ENCODE measurements at regions not wholly inside any gene's neighbourhood (a gene's known extent, or its start where the extent isn't known, plus 50 kb on each side); places are given as distances from the start of the nearest gene placed in this dataset.
A peak's percentile ranks its signal among the peaks of the same experiment; 100 is the strongest.

DNA sequence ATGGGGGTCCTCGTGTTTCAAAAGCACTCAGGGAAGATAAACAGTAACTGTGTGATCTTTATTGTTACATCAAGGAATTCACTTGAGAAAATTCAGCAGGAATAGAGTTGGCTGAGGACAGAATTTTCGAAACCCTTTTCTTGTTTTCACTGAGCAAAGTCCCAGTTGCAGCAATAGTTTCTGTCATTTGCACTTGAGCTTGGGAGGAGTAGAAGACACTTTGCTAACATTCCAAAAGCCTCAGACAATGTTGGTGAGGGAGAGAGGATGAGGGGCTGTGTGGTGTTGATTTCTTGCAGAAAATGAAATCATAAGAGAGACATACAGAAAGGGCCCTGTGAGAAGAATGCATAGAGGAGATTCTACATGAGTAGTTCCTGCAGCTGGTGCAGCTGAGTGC is 151.9 kb upstream of the DIPK2B start:
- no peak for ATAC-seq (ENCODE audit: low read depth)

DNA sequence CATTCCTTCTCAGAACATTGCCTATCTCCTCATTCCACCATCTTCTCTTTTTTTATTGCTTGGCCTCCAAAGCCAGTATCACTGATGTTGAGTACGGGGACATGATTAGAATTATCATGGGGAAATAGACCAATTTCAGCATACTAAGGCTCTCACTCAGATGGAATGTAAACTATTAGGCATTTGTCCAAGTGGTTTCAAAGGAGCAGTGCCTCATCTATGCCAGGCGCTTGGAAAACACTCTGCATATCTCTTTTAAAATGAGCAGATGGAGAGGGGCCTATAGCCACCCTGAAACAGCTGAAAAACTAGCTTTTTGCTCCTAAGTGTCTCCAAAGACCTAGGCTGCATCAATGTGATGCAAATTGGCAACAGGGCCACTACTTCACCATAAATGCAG is 150.8 kb upstream of the DIPK2B start:
- H3K4me3 ChIP-seq (ENCODE audit: severe bottlenecking), result no peak overlapping the region
- ATAC-seq (ENCODE audit: low read depth), result peak; percentile 38; the same call in 1 of the 3 replicates
- no peaks in the 10 kb centered on the region for H3K4me1 ChIP-seq (ENCODE audit: insufficient read depth, poor library complexity, severe bottlenecking)
- TF ChIP-seq, protein P1, sequence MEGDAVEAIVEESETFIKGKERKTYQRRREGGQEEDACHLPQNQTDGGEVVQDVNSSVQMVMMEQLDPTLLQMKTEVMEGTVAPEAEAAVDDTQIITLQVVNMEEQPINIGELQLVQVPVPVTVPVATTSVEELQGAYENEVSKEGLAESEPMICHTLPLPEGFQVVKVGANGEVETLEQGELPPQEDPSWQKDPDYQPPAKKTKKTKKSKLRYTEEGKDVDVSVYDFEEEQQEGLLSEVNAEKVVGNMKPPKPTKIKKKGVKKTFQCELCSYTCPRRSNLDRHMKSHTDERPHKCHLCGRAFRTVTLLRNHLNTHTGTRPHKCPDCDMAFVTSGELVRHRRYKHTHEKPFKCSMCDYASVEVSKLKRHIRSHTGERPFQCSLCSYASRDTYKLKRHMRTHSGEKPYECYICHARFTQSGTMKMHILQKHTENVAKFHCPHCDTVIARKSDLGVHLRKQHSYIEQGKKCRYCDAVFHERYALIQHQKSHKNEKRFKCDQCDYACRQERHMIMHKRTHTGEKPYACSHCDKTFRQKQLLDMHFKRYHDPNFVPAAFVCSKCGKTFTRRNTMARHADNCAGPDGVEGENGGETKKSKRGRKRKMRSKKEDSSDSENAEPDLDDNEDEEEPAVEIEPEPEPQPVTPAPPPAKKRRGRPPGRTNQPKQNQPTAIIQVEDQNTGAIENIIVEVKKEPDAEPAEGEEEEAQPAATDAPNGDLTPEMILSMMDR (IDR thresholded peaks at IDR 0.05; ENCODE audit: poor library complexity, severe bottlenecking), result no peak
- no peak overlapping the region for H3K27ac ChIP-seq (ENCODE audit: poor library complexity, severe bottlenecking)
- no peak for DNase-seq (ENCODE audit: low spot score)
- no peaks in the 10 kb centered on the region for H3K36me3 ChIP-seq (ENCODE audit: low read depth)
- H3K9me3 ChIP-seq (ENCODE audit: severe bottlenecking), result no peaks in the 10 kb centered on the region
- no peaks in the 10 kb centered on the region for H3K27me3 ChIP-seq (ENCODE audit: insufficient read depth, poor library complexity, severe bottlenecking)

More for the DNA sequence above, 151.9 kb upstream of the DIPK2B start:
- H3K9me3 ChIP-seq (ENCODE audit: severe bottlenecking), result no peaks in the 10 kb centered on the region
- DNase-seq (ENCODE audit: low spot score), result no peak
- no peaks in the 10 kb centered on the region for H3K4me1 ChIP-seq (ENCODE audit: insufficient read depth, poor library complexity, severe bottlenecking)
- no peak overlapping the region for H3K27ac ChIP-seq (ENCODE audit: poor library complexity, severe bottlenecking)
- H3K36me3 ChIP-seq (ENCODE audit: low read depth), result no peaks in the 10 kb centered on the region
- no peaks in the 10 kb centered on the region for H3K27me3 ChIP-seq (ENCODE audit: insufficient read depth, poor library complexity, severe bottlenecking)
- TF ChIP-seq, protein P1 (IDR thresholded peaks at IDR 0.05; ENCODE audit: poor library complexity, severe bottlenecking), result no peak
- H3K4me3 ChIP-seq (ENCODE audit: severe bottlenecking), result no peak overlapping the region

DNA sequence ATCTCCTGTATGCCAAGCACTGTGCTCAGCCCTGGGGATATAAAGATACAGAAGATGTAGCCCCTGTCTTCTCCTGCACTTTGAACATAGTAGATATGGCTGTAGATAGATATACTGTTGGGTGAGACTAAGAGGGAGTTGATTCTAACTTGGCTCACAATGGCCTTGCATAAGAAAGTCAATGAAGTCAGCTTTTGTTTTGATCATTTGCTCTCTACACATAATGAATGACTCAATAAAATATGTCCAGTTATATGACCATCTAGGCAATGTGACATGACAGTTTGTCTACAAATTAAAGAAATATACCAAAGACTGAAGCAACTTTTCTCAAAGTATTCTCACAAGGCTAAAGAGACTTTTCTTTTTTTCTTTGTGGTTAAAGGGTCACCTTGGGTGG is 147.6 kb upstream of the DIPK2B start:
- no peak for DNase-seq (ENCODE audit: low spot score)
- ATAC-seq (ENCODE audit: low read depth), result no peak
- Histone ChIP-seq H3K4me3 (ENCODE audit: severe bottlenecking) (no peak overlapping the region), H3K9me3 (ENCODE audit: severe bottlenecking) (no peaks in the 10 kb centered on the region), H3K4me1 (ENCODE audit: insufficient read depth, poor library complexity, severe bottlenecking) (no peaks in the 10 kb centered on the region), H3K36me3 (ENCODE audit: low read depth) (no peaks in the 10 kb centered on the region), H3K27ac (ENCODE audit: poor library complexity, severe bottlenecking) (no peak overlapping the region), H3K27me3 (ENCODE audit: insufficient read depth, poor library complexity, severe bottlenecking) (no peaks in the 10 kb centered on the region)
- TF ChIP-seq, protein P1 (IDR thresholded peaks at IDR 0.05; ENCODE audit: poor library complexity, severe bottlenecking), result no peak

- no peaks in the 10 kb centered on the region for H3K4me1 ChIP-seq (ENCODE audit: insufficient read depth, poor library complexity, severe bottlenecking)
- TF ChIP-seq, protein P1 (IDR thresholded peaks at IDR 0.05; ENCODE audit: poor library complexity, severe bottlenecking), result no peak
- H3K36me3 ChIP-seq (ENCODE audit: low read depth), result no peaks in the 10 kb centered on the region
- H3K27ac ChIP-seq (ENCODE audit: poor library complexity, severe bottlenecking), result no peak overlapping the region
- H3K27me3 ChIP-seq (ENCODE audit: insufficient read depth, poor library complexity, severe bottlenecking), result no peaks in the 10 kb centered on the region
- ATAC-seq (ENCODE audit: low read depth) (no peak), DNase-seq (ENCODE audit: low spot score) (no peak)
- H3K4me3 ChIP-seq (ENCODE audit: severe bottlenecking), result no peak overlapping the region
- no peaks in the 10 kb centered on the region for H3K9me3 ChIP-seq (ENCODE audit: severe bottlenecking)
These were observed 147.2 kb upstream of the DIPK2B start for GRCh38 chrX:45347877-45348276.

DNA sequence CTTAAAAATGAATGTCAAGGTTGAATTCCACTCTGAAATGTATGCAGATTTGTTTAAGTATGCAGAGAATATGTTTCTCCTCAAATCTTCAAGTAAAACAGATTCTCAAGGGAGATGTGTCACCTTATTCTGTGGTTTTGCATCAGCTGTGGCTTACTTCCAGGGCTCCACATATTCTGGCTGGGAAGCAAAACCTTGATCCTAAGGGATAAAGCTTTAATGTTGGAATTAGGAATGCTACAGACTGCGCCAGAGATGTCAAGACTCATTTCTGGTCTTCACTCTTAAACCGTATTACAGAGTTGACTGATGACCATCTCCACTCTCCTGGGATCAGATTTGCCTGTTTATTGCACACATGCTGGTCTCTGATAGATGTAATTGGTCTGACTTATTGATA is 143.9 kb upstream of the DIPK2B start:
- no peaks in the 10 kb centered on the region for H3K9me3 ChIP-seq (ENCODE audit: severe bottlenecking)
- DNase-seq (ENCODE audit: low spot score), result no peak
- H3K36me3 ChIP-seq (ENCODE audit: low read depth), result no peaks in the 10 kb centered on the region
- H3K27me3 ChIP-seq (ENCODE audit: insufficient read depth, poor library complexity, severe bottlenecking), result no peaks in the 10 kb centered on the region
- TF ChIP-seq, protein P1 (IDR thresholded peaks at IDR 0.05; ENCODE audit: poor library complexity, severe bottlenecking), result no peak
- no peaks in the 10 kb centered on the region for H3K4me1 ChIP-seq (ENCODE audit: insufficient read depth, poor library complexity, severe bottlenecking)
- no peak overlapping the region for H3K4me3 ChIP-seq (ENCODE audit: severe bottlenecking)
- no peak overlapping the region for H3K27ac ChIP-seq (ENCODE audit: poor library complexity, severe bottlenecking)
- ATAC-seq (ENCODE audit: low read depth), result no peak

Data from RWPE2 (cell line).